Fibroblast of the aortic adventitia (primary cell): ENCODE measurements at regions not wholly inside any gene's neighbourhood (a gene's known extent, or its start where the extent isn't known, plus 50 kb on each side); places are given as distances from the start of the nearest gene placed in this dataset.
A peak's percentile ranks its signal among the peaks of the same experiment; 100 is the strongest.

Experiments used
- DNase-seq: peaks from one replicate; pipeline ENCODE4 v3.0.0-alpha.2; 2010; ENCODE audit warnings: low read depth
- H3K4me3 ChIP-seq: 2 replicates; pipeline ENCODE4 v1.5.1; 2011; ENCODE audit warnings: low read depth, mild to moderate bottlenecking, control low read depth, low read length, moderate library complexity
- CTCF ChIP-seq: IDR thresholded peaks from 2 replicates; pipeline ENCODE4 v1.5.1; 2011; ENCODE audit warnings: mild to moderate bottlenecking, low read length, control low read depth, inconsistent platforms; ENCODE audit not compliant: insufficient read depth

GRCh38 chr21:25390701-25391100 is 216.6 kb downstream of the MRPL39 start:
- H3K4me3 ChIP-seq: no peak overlapping the region
- no peak for TF ChIP-seq CTCF
- DNase-seq: no peak

GRCh38 chr21:25387665-25388064 is 219.6 kb downstream of the MRPL39 start:
- DNase-seq: no peak
- H3K4me3 ChIP-seq: no peak overlapping the region
- TF ChIP-seq CTCF: no peak

- H3K4me3 ChIP-seq: no peak overlapping the region
- TF ChIP-seq CTCF: peak; percentile 70
- peak; percentile 83 for DNase-seq
Observed at GRCh38 chr21:25385911-25386474, 221.3 kb downstream of the MRPL39 start.

GRCh38 chr21:25385341-25385740 is 221.9 kb downstream of the MRPL39 start:
- no peak for DNase-seq
- no peak for TF ChIP-seq CTCF
- no peak overlapping the region for H3K4me3 ChIP-seq

- no peak overlapping the region for H3K4me3 ChIP-seq
- DNase-seq: no peak
- no peak for TF ChIP-seq CTCF
Observed at GRCh38 chr21:25384782-25385181, 222.5 kb downstream of the MRPL39 start.

- DNase-seq: no peak
- H3K4me3 ChIP-seq: no peak overlapping the region
- TF ChIP-seq CTCF: no peak
Observed at GRCh38 chr21:25383545-25383944, 223.7 kb downstream of the MRPL39 start.

GRCh38 chr21:25381936-25382452 is 225.3 kb downstream of the MRPL39 start:
- no peak overlapping the region for H3K4me3 ChIP-seq
- no peak for TF ChIP-seq CTCF
- DNase-seq: peak; percentile 40
